Panc1 (cell line): ENCODE measurements at regions not wholly inside any gene's neighbourhood (a gene's known extent, or its start where the extent isn't known, plus 50 kb on each side); places are given as distances from the start of the nearest gene placed in this dataset.

Source experiments
- ATAC-seq: fragments of 200-7000 bp; cut with Tn5 transposase; 2 replicates; pipeline ENCODE4 v1.9.1; 2020; ENCODE audit warnings: mild to moderate bottlenecking, moderate library complexity
- BruUV-seq: library from RNA; stranded (reverse); fragments of 400-500 nt; replicated peaks from 2 replicates; lab custom pipeline; 2021; lab: Mats Ljungman, UMichigan
- CTCF ChIA-PET: fragments of 300-600 bp; sonication (Branson Sonifier 250); formaldehyde crosslinking; loops from one replicate; lab custom pipeline; 2022; ENCODE audit warnings: antibody characterized with exemption; lab: Charles Lee
- POLR2A ChIA-PET: fragments of 300-600 bp; sonication (Branson Sonifier 250); formaldehyde crosslinking; loops from one replicate; lab custom pipeline; 2022; ENCODE audit warnings: antibody characterized with exemption; lab: Charles Lee
- DNase-seq: peaks from one replicate; pipeline ENCODE4 v3.0.0-alpha.2; 2010; ENCODE audit warnings: low read depth, low spot score
- H3K27ac ChIP-seq: 2 replicates; pipeline ENCODE4 v1.5.1; 2011; ENCODE audit warnings: mild to moderate bottlenecking, low read length, inconsistent platforms
- H3K27me3 ChIP-seq: fragments of 200-500 bp; sonication (Bioruptor generic); 2 replicates; pipeline ENCODE4 v1.6.0; 2014; ENCODE audit warnings: low read length, inconsistent platforms; ENCODE audit not compliant: control insufficient read depth, insufficient read depth
- H3K36me3 ChIP-seq: fragments of 200-500 bp; sonication (Bioruptor generic); 2 replicates; pipeline ENCODE4 v1.5.1; 2014; ENCODE audit warnings: inconsistent platforms, mild to moderate bottlenecking, low read length, moderate library complexity; ENCODE audit not compliant: control insufficient read depth, insufficient read depth
- H3K4me1 ChIP-seq: 2 replicates; pipeline ENCODE4 v1.5.1; 2011; ENCODE audit warnings: inconsistent platforms, mild to moderate bottlenecking, low read length, moderate library complexity; ENCODE audit not compliant: control insufficient read depth, insufficient read depth
- H3K4me3 ChIP-seq, 2 experiments: 2 replicates each; pipeline ENCODE4 v1.5.1; 2011 to 2012; ENCODE audit warnings: low read depth in 2 of 2, low read length in 2 of 2, mild to moderate bottlenecking in 2 of 2, inconsistent platforms in 1 of 2, moderate library complexity in 1 of 2
- H3K9me3 ChIP-seq: fragments of 200-500 bp; sonication (Bioruptor generic); 2 replicates; pipeline ENCODE4 v1.5.1; 2014; ENCODE audit warnings: low read depth, mild to moderate bottlenecking, inconsistent platforms, low read length, moderate library complexity; ENCODE audit not compliant: control insufficient read depth, insufficient read depth
- CTCF ChIP-seq: fragments of 450-650 bp; IDR thresholded peaks from 2 replicates; pipeline ENCODE4 v1.5.1; 2017; ENCODE audit warnings: mild to moderate bottlenecking
- POLR2AphosphoS5 ChIP-seq: IDR thresholded peaks from 2 replicates; pipeline ENCODE4 v1.6.1; 2012; ENCODE audit warnings: mild to moderate bottlenecking, low read depth, low read length, moderate library complexity
- REST ChIP-seq, 2 experiments: IDR thresholded peaks; 2 replicates each; pipeline ENCODE4 v1.6.1; 2011 to 2012; ENCODE audit warnings: low read depth in 2 of 2, control low read depth in 1 of 2, low read length in 1 of 2, mild to moderate bottlenecking in 1 of 2, moderate library complexity in 1 of 2; ENCODE audit not compliant: insufficient read depth in 1 of 2
- SIN3A ChIP-seq: IDR thresholded peaks from 2 replicates; pipeline ENCODE4 v1.6.1; 2012; ENCODE audit warnings: low read depth, mild to moderate bottlenecking, low read length, moderate library complexity, borderline replicate concordance; ENCODE audit not compliant: insufficient read depth
- TCF7L2 ChIP-seq: IDR thresholded peaks from 2 replicates; pipeline ENCODE4 v1.6.1; 2011; ENCODE audit warnings: mild to moderate bottlenecking, low read depth, low read length, inconsistent platforms
- in situ Hi-C: cut with HindIII; loops from 2 replicates; pipeline ENCODE4 v1.10.0; 2016; ENCODE audit warnings: low sequenced_read_pairs, low pct_unique_long_range_greater_than_20kb
- intact Hi-C: fragments of 100-400 bp; cut with micrococcal nuclease; formaldehyde crosslinking; loops from one replicate; pipeline ENCODE4 v1.10.0; 2022; ENCODE audit not compliant: unreplicated experiment

- POLR2A ChIA-PET = no interaction called here
- Histone ChIP-seq H3K4me1 (no peaks in the 10 kb centered on the region), H3K9me3 (no peaks in the 10 kb centered on the region), H3K27me3 (no peaks in the 10 kb centered on the region), H3K36me3 (no peaks in the 10 kb centered on the region), H3K4me3 (no peak overlapping the region), H3K27ac (no peak overlapping the region)
- no peak for TF ChIP-seq TCF7L2
- no peak for TF ChIP-seq CTCF
- no peak for TF ChIP-seq REST (IDR thresholded peaks at IDR 0.05; ENCODE audit: insufficient read depth in 1 of 2, low read depth in 2 of 2, low read length in 1 of 2)
- no peak for TF ChIP-seq POLR2AphosphoS5
- TF ChIP-seq SIN3A = no peak
- intact Hi-C loops = no loop called here
- CTCF ChIA-PET = no interaction called here
- in situ Hi-C loops = no loop called here
- no peak for DNase-seq
- BruUV-seq = no TSS peak
- no peak for ATAC-seq
Observed at GRCh38 chr18:43992741-43993140, 687.9 kb upstream of the SETBP1 start.

- ATAC-seq (no peak), DNase-seq (no peak)
- in situ Hi-C loops = no loop called here
- no peaks in the 10 kb centered on the region for H3K36me3 ChIP-seq
- no peaks in the 10 kb centered on the region for H3K27me3 ChIP-seq
- H3K27ac ChIP-seq = no peak overlapping the region
- no peaks in the 10 kb centered on the region for H3K4me1 ChIP-seq
- POLR2A ChIA-PET = no interaction called here
- no TSS peak for BruUV-seq
- CTCF ChIA-PET = no interaction called here
- intact Hi-C loops = no loop called here
- TF ChIP-seq SIN3A = no peak
- no peak for TF ChIP-seq TCF7L2
- no peak for TF ChIP-seq CTCF
- TF ChIP-seq REST (IDR thresholded peaks at IDR 0.05; ENCODE audit: insufficient read depth in 1 of 2, low read depth in 2 of 2, low read length in 1 of 2) = no peak
- no peak for TF ChIP-seq POLR2AphosphoS5
- no peak overlapping the region for H3K4me3 ChIP-seq
- H3K9me3 ChIP-seq = no peaks in the 10 kb centered on the region
Observed at GRCh38 chr18:43994381-43994780, 686.3 kb upstream of the SETBP1 start.
